Endothelial cell of umbilical vein (primary cell): ENCODE measurements at regions not wholly inside any gene's neighbourhood (a gene's known extent, or its start where the extent isn't known, plus 50 kb on each side); places are given as distances from the start of the nearest gene placed in this dataset.

Experiments
- BruUV-seq: library from RNA; stranded (reverse); fragments of 400-500 nt; replicated peaks from 2 replicates; lab custom pipeline; 2021; lab: Mats Ljungman, UMichigan
- CTCF ChIA-PET: fragments of 300-600, 350-600 bp; sonication (Branson Sonifier 250); formaldehyde crosslinking; loops from one replicate; lab custom pipeline; 2021; ENCODE audit warnings: antibody characterized with exemption, inconsistent platforms; lab: Charles Lee
- POLR2A ChIA-PET: fragments of 300-600, 350-600 bp; sonication (Branson Sonifier 250); formaldehyde crosslinking; loops from one replicate; lab custom pipeline; 2021; ENCODE audit warnings: antibody characterized with exemption, inconsistent platforms; lab: Charles Lee
- DNase-seq: peaks from one replicate; pipeline ENCODE4 v3.0.0-alpha.2; 2011; ENCODE audit warnings: low read depth, low spot score
- FAIRE-seq: peaks from 2 replicates; lab custom pipeline; 2011; peaks lifted over from hg19 to GRCh38; lab: Jason Lieb, UNC
- H2AFZ ChIP-seq: 2 replicates; pipeline ENCODE4 v1.6.0; 2012; ENCODE audit warnings: low read depth, low read length, control low read depth, inconsistent platforms
- H3K27ac ChIP-seq: 2 replicates; pipeline ENCODE4 v1.5.1; 2011; ENCODE audit warnings: low read depth, mild to moderate bottlenecking, control low read depth, low read length, moderate library complexity; ENCODE audit not compliant: insufficient read depth
- H3K27me3 ChIP-seq, 2 experiments: 2 replicates each; pipeline versions ENCODE4 v1.6.0 to v1.6.1; 2011; ENCODE audit warnings: low read length in 2 of 2, mixed read lengths in 1 of 2; ENCODE audit not compliant: control insufficient read depth in 2 of 2, insufficient read depth in 2 of 2
- H3K36me3 ChIP-seq, 2 experiments: 2 replicates in 1 of 2; 3 replicates in 1 of 2; pipeline ENCODE4 v1.5.1; 2011; ENCODE audit warnings: low read length in 2 of 2, mild to moderate bottlenecking in 1 of 2, moderate library complexity in 1 of 2; ENCODE audit not compliant: control insufficient read depth in 2 of 2, insufficient read depth in 2 of 2; ENCODE audit errors: extremely low read depth in 1 of 2
- H3K4me1 ChIP-seq: 3 replicates; pipeline ENCODE4 v1.5.1; 2011; ENCODE audit warnings: mild to moderate bottlenecking, low read length; ENCODE audit not compliant: control insufficient read depth, insufficient read depth; ENCODE audit errors: extremely low read depth
- H3K4me2 ChIP-seq: 2 replicates; pipeline ENCODE4 v1.6.1; 2011; ENCODE audit warnings: low read length, control low read depth, mixed read lengths; ENCODE audit not compliant: insufficient read depth
- H3K4me3 ChIP-seq, 3 experiments: fragments of 200-600 bp in 1 of 3; sonication (generic), shearing (Covaris generic) in 1 of 3; replicated peaks in 1 of 3; 2 replicates each; pipeline ENCODE4 v1.5.1; 2011 to 2016; ENCODE audit warnings: control low read depth in 3 of 3, low read length in 3 of 3, mild to moderate bottlenecking in 2 of 3, inconsistent platforms in 1 of 3, low read depth in 1 of 3, moderate library complexity in 1 of 3; ENCODE audit not compliant: insufficient read depth in 1 of 3
- H3K79me2 ChIP-seq: 2 replicates; pipeline ENCODE4 v1.6.0; 2012; ENCODE audit warnings: low read length, inconsistent platforms; ENCODE audit not compliant: control insufficient read depth, insufficient read depth
- H3K9ac ChIP-seq: replicated peaks from 2 replicates; pipeline ENCODE3; 2011; ENCODE audit warnings: low read length, control low read depth; ENCODE audit not compliant: insufficient read depth; ENCODE audit errors: extremely low read depth
- H3K9me1 ChIP-seq: replicated peaks from 3 replicates; pipeline ENCODE4 v1.6.0; 2011; ENCODE audit warnings: mild to moderate bottlenecking, low read length; ENCODE audit not compliant: control insufficient read depth, insufficient read depth; ENCODE audit errors: extremely low read depth
- H3K9me3 ChIP-seq: replicated peaks from 2 replicates; pipeline ENCODE4 v1.5.1; 2012; ENCODE audit warnings: low read length, inconsistent platforms; ENCODE audit not compliant: control insufficient read depth, insufficient read depth
- H4K20me1 ChIP-seq: replicated peaks from 2 replicates; pipeline ENCODE3; 2011; ENCODE audit warnings: mild to moderate bottlenecking, low read length; ENCODE audit not compliant: control insufficient read depth, insufficient read depth; ENCODE audit errors: extremely low read depth
- CTCF ChIP-seq, 2 donors: IDR thresholded peaks; 1 replicate in 1 of 2; 2 replicates in 1 of 2; pipeline ENCODE4 v1.5.1; 2011; ENCODE audit warnings: low read length in 2 of 2, mild to moderate bottlenecking in 2 of 2, moderate library complexity in 2 of 2, control low read depth in 1 of 2, inconsistent platforms in 1 of 2, low read depth in 1 of 2; ENCODE audit not compliant: insufficient read depth in 1 of 2; ENCODE audit errors: extremely low read depth in 1 of 2
- EZH2 ChIP-seq: IDR thresholded peaks from 2 replicates; pipeline ENCODE4 v1.6.1; 2012; ENCODE audit warnings: borderline replicate concordance, low read depth, mild to moderate bottlenecking, moderate library complexity, low read length, inconsistent platforms; ENCODE audit not compliant: severe bottlenecking
- FOS ChIP-seq: IDR thresholded peaks from 2 replicates; pipeline ENCODE4 v1.6.1; 2011; ENCODE audit warnings: mild to moderate bottlenecking, low read length, moderate library complexity, borderline replicate concordance; ENCODE audit not compliant: insufficient read depth
- GATA2 ChIP-seq: IDR thresholded peaks from 2 replicates; pipeline ENCODE4 v1.7.0; 2011; ENCODE audit warnings: low read depth, mild to moderate bottlenecking, moderate library complexity, mixed read lengths, low read length; ENCODE audit not compliant: insufficient read length, insufficient read depth
- JUN ChIP-seq: IDR thresholded peaks from 2 replicates; pipeline ENCODE4 v1.6.1; 2011; ENCODE audit warnings: borderline replicate concordance, low read depth; ENCODE audit not compliant: insufficient read length, insufficient read depth
- MAX ChIP-seq: IDR thresholded peaks from 2 replicates; pipeline ENCODE4 v1.6.1; 2011; ENCODE audit not compliant: insufficient read depth, insufficient read length
- MYC ChIP-seq: IDR thresholded peaks from one replicate; pipeline ENCODE4 v1.6.1; 2011; ENCODE audit warnings: mild to moderate bottlenecking, low read depth, low read length
- POLR2A ChIP-seq: IDR thresholded peaks from 2 replicates; pipeline ENCODE4 v1.6.1; 2012; ENCODE audit warnings: low read depth, mild to moderate bottlenecking, control low read depth, low read length
- POLR2AphosphoS5 ChIP-seq: IDR thresholded peaks from 2 replicates; pipeline ENCODE4 v1.6.1; 2012; ENCODE audit warnings: low read depth, mild to moderate bottlenecking, control low read depth, low read length, moderate library complexity; ENCODE audit not compliant: insufficient read depth
- dilution Hi-C: fragments of 300-500 bp; cut with MboI; formaldehyde crosslinking; loops from one replicate; pipeline ENCODE4 v1.15.0; 2019; ENCODE audit warnings: low sequenced_read_pairs; ENCODE audit not compliant: extremely low pct_ligation_motif_present
- intact Hi-C: fragments of 100-400 bp; cut with micrococcal nuclease; formaldehyde crosslinking; loops from one replicate; pipeline ENCODE4 v1.10.0; 2022

GRCh38 chr15:69807721-69808120, 290.0 kb downstream of the TLE3 start:
- FAIRE-seq, result no peak
- Histone ChIP-seq H3K36me3 (no peaks in the 10 kb centered on the region), H3K9me1 (no peaks in the 10 kb centered on the region), H3K27ac (no peak overlapping the region), H3K4me2 (no peak overlapping the region), H2AFZ (no peak overlapping the region), H3K27me3 (peaks cover 5 to 6% of the 10 kb centered on the region in 2 experiments), H3K9me3 (no peaks in the 10 kb centered on the region), H3K9ac (no peak overlapping the region), H3K4me3 (no peak overlapping the region), H3K4me1 (no peaks in the 10 kb centered on the region), H3K79me2 (no peaks in the 10 kb centered on the region), H4K20me1 (no peaks in the 10 kb centered on the region)
- TF ChIP-seq MAX, result no peak
- no peak for TF ChIP-seq CTCF (IDR thresholded peaks at IDR 0.05; ENCODE audit: extremely low read depth in 1 of 2, insufficient read depth in 1 of 2, low read depth in 1 of 2, low read length in 2 of 2)
- TF ChIP-seq GATA2, result no peak
- no peak for TF ChIP-seq POLR2A
- TF ChIP-seq MYC, result no peak
- no peak for TF ChIP-seq FOS
- TF ChIP-seq POLR2AphosphoS5, result no peak
- no peak for TF ChIP-seq EZH2
- TF ChIP-seq JUN, result no peak
- intact Hi-C loops (no loop called here), dilution Hi-C loops (no loop called here)
- no TSS peak for BruUV-seq
- POLR2A ChIA-PET, result no interaction called here
- CTCF ChIA-PET, result no interaction called here
- no peak for DNase-seq
